ENCODE measurements at regions not wholly inside any gene's neighbourhood (a gene's known extent, or its start where the extent isn't known, plus 50 kb on each side); places are given as distances from the start of the nearest gene placed in this dataset.
A peak's percentile ranks its signal among the peaks of the same experiment; 100 is the strongest.

GRCh38 chr4:149997881-149998421 lies 80.3 kb upstream of the DCLK2 start:
- H2AFZ ChIP-seq = peak overlapping the region; percentile 67; the same call in 1 of the 2 replicates
- Mint-ChIP-seq H3K36me3 (ENCODE audit: low read depth) (no peaks in the 10 kb centered on the region), H3K4me1 (peaks cover 9% of the 10 kb centered on the region; the same call in 2 of the 3 replicates), H3K9me3 (no peaks in the 10 kb centered on the region), H3K27ac (peak overlapping the region; percentile 38; the same call in 1 of the 2 replicates), H3K4me3 (no peak overlapping the region), H3K27me3 (ENCODE audit: insufficient read depth, low read depth, poor library complexity) (no peaks in the 10 kb centered on the region)
- H3K79me2 ChIP-seq (replicated peaks; ENCODE audit: insufficient read depth) = no peaks in the 10 kb centered on the region
- no peak overlapping the region for H3K4me2 ChIP-seq
- H3K4me1 ChIP-seq (ENCODE audit: insufficient read depth) = no peaks in the 10 kb centered on the region
- no peak for ATAC-seq
- no peaks in the 10 kb centered on the region for H3K36me3 ChIP-seq (ENCODE audit: insufficient read depth)
- H3K4me3 ChIP-seq = no peak overlapping the region
- H3K27me3 ChIP-seq (ENCODE audit: insufficient read depth) = no peaks in the 10 kb centered on the region
- H3F3A ChIP-seq (replicated peaks; ENCODE audit: low read depth) = no peaks in the 10 kb centered on the region
- H4K20me1 ChIP-seq (replicated peaks; ENCODE audit: insufficient read depth) = no peaks in the 10 kb centered on the region
- H3K9me2 ChIP-seq (ENCODE audit: insufficient read depth) = no peaks in the 10 kb centered on the region
- H3K27ac ChIP-seq (ENCODE audit: low read depth) = no peak overlapping the region
- DNase-seq (ENCODE audit: low spot score) = no peak
- no peak for TF ChIP-seq ZNF462 (CRISPR knock-in tag; IDR thresholded peaks at IDR 0.05)

- Mint-ChIP-seq H3K36me3 (ENCODE audit: low read depth) (no peaks in the 10 kb centered on the region), H3K27me3 (ENCODE audit: insufficient read depth, low read depth, poor library complexity) (no peaks in the 10 kb centered on the region), H3K9me3 (no peaks in the 10 kb centered on the region), H3K4me3 (no peak overlapping the region), H3K4me1 (peaks cover 18% of the 10 kb centered on the region), H3K27ac (no peak overlapping the region)
- H2AFZ ChIP-seq = no peak overlapping the region
- DNase-seq (ENCODE audit: low spot score) = peak; percentile 54
- peaks cover 6% of the 10 kb centered on the region; the same call in 1 of the 2 replicates for H3K4me1 ChIP-seq (ENCODE audit: insufficient read depth)
- H3K4me3 ChIP-seq = no peak overlapping the region
- TF ChIP-seq CTCF (conservative IDR thresholded peaks at IDR 0.05; ENCODE audit: low read depth in 2 of 2) (peak; percentile 82 to 85), POLR2AphosphoS5 (IDR thresholded peaks at IDR 0.05; ENCODE audit: low read depth) (no peak)
- no peak overlapping the region for H3K4me2 ChIP-seq
- H3K9me2 ChIP-seq (ENCODE audit: insufficient read depth) = no peaks in the 10 kb centered on the region
- peak; percentile 62 for ATAC-seq
- no peaks in the 10 kb centered on the region for H3K79me2 ChIP-seq (replicated peaks; ENCODE audit: insufficient read depth)
- no peaks in the 10 kb centered on the region for H3K27me3 ChIP-seq (ENCODE audit: insufficient read depth)
- H3F3A ChIP-seq (replicated peaks; ENCODE audit: low read depth) = no peaks in the 10 kb centered on the region
- H3K27ac ChIP-seq (ENCODE audit: low read depth) = no peak overlapping the region
- H3K36me3 ChIP-seq (ENCODE audit: insufficient read depth) = no peaks in the 10 kb centered on the region
- H4K20me1 ChIP-seq (replicated peaks; ENCODE audit: insufficient read depth) = no peaks in the 10 kb centered on the region
These were observed 78.7 kb upstream of the DCLK2 start for GRCh38 chr4:149999485-150000074.
